NCI-H446 (cell line): ENCODE measurements at regions not wholly inside any gene's neighbourhood (a gene's known extent, or its start where the extent isn't known, plus 50 kb on each side); places are given as distances from the start of the nearest gene placed in this dataset.
"Not testable (repeated sequence)": the region's sequence is repeated elsewhere in the genome, so short reads cannot be mapped to it uniquely, and the experiment has no call there.

Source experiments
- DNase-seq, 2 experiments: peaks; one replicate each; lab custom pipeline; 2025; lab: John Stamatoyannopoulos, UW

GRCh38 chr6:55058682-55059081 is 115.6 kb upstream of the HCRTR2 start:
- DNase-seq: peak in 1 of 2 experiments; percentile 63

DNA sequence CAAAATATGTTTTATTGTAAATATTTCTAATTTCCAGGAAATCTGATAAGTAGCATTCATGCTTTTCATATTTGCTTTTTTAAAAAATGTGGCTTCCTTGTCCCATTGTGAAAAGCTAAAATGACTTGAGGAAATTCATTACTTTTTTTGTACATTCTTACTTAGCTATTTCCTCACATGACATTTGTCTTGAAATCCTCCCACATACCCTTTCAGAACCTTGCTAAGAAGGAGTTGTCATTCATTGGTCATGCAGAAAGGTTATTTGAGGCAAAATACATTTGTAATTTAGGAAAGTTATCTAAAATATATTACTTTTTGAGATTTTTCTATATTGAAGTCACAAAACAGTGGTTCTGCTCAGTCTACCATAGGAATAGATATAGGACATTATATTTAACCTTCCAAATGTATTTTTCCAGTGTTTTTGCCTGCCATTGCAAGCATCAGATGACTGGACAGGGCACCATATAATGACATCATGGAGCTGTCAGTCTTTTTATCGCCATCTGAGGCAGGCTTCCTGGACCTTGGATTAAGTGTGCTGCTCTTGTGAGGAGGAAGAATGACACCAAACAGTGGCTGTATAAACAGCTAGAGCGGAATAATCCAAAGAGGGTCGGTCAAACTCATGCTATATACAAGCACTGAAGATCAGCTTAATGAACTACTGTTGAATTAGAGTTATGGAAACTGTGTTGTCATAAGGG is 109.4 kb upstream of the HCRTR2 start:
- DNase-seq: no peak

DNA sequence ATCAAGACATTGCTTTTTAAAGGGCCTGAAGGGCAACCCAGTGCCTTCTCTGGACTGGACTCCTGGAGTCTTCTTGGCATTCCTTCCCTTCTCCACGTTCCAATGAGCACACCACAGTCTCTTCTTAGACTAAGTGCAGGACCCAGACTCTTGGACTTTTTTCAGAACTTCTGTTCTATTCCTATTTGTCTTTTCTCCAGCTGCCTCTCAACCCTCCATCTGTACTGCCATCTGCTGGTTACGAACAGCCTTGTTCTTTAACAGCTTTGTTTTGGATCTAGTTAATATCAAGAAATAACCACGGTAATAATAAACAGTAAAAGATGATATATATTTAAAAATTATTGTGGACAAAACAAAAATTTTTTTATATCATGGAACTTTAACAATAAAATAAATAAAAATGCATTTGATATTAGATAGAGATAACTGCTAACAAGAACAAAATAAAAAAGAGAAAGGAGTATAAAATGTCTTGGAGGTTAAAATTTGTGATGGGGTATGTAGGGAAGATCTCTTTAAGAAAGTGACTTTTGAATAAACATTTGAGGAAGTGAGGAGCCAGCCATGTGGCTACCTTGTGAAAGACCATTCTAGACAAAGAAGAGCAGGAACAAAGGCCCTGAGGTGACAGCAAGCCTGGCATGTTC is 105.1 kb upstream of the HCRTR2 start:
- DNase-seq: peak; percentile 52 to 84

DNA sequence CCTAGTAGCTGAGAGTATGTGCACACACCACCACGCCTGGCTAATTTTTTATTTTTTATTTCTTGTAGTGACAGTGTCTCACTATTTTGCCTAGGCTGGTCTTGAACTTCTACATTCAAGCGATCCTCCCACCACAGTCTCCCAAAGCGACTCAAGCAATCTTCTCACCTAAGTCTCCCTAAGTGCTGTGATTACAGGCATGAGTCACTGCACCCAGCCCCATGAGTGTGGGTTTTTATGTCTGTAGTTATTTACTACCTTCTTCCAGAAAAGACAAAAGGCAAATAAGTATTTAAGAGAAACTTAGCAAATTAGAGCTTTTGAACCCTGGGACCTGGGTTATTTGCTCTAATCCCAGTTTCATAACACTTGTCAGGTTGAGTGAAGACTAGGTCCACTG is 92.3 kb upstream of the HCRTR2 start:
- DNase-seq: no peak

DNA sequence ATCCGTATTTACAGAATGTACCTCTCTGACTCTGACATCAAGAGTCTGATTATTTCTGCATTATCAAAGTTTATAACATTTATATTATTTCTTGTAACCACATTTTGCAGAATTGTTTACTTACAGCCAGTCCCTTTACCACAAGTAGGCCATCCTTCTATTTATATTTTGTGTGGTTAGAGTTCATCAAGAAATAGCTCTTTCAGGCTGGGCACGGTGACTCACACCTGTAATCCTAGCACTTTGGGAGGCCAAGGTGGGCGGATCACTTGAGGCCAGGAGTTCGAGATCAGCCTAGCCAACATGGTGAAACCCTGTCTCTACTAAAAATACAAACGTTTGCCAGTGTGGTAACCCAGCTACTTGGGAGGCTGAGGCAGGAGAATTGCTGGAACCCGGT is 86.3 kb upstream of the HCRTR2 start:
- not testable (repeated sequence) for DNase-seq

DNA sequence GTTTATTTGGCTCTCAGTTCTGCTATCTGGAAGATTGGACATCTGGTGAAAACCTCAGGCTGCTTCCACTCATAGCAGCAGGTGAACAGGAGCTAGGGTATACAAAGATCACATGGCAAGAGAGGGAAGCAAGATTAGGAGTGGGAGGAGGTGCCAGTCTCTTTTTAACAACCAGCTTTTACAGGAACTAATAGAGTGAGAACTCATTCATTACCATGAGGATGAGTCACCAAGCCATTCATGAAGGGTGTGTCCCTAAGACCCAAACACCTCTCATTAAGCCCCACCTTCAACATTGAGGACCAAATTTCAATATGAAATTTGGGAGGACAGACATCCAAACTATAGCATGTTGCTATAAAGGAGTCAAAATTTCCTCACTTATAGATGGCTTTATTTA is 85.4 kb upstream of the HCRTR2 start:
- DNase-seq: no peak

- no peak for DNase-seq
These were observed 85.0 kb upstream of the HCRTR2 start for GRCh38 chr6:55089325-55089724.

DNA sequence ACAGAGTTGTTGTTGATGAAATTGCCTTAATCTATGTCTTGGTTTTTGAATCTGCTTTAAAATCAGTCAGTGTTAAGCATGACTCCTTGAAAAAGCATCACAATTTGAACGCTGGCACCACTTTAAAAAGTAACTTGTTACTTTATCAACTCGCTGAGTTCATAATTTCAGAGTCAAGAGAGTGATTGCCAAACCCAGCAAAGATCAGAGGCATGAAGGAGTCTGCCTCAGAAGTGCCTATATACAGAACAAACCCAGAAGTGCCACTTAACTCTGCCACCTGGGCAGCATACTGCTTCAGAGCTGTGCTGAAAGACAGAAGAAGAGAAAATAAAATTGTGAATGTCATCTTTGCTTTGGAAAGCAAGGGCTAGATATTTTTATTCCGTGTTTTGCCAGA is 73.6 kb upstream of the HCRTR2 start:
- no peak for DNase-seq

DNA sequence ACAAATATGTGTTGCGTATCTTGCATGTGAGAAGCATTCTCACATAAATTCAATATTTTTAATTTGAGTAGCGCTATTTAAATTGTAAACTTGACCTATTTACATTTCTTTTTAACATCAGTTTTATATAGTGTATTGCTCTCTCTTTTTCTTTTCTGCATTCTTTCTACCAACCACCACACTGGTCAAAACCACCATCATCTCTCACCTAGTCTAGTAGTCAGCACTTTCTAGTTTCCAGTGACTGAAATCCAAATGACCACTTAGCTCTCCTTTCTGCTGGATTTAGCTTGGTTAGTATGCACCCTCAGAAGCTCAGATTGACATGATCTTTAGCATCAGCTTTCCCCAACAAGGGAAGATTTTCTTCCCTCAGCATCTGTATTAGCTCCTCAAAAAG is 73.2 kb upstream of the HCRTR2 start:
- no peak for DNase-seq

GRCh38 chr6:55108134-55109130 is 65.9 kb upstream of the HCRTR2 start:
- DNase-seq: no peak

DNA sequence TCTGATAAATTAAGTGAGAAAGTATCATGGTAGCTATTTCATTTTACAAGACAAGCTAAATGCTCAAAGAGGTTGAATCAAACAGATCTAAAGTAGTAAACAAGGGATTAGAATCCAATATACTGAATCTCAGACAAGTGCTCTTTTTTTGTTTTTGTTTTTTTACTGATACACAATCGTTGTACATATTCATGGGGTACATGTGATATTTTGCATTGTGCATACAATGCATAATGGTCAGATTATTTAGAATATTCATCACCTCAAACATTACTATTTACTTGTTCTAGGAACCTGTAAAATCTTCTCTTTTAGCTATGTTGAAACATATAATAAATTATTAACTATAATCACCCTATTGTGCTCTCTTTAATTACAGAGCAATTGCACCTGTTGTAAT is 57.0 kb upstream of the HCRTR2 start:
- DNase-seq: no peak

- not testable (repeated sequence) for DNase-seq
These were observed 50.1 kb upstream of the HCRTR2 start for GRCh38 chr6:55124241-55124640.
